HG03095 (cell line): ENCODE measurements at regions not wholly inside any gene's neighbourhood (a gene's known extent, or its start where the extent isn't known, plus 50 kb on each side); places are given as distances from the start of the nearest gene placed in this dataset.

ENCODE experiments used
- ATAC-seq: cut with Tn5 transposase; IDR thresholded peaks from one replicate; pipeline ENCODE4 v1.9.1; 2021; ENCODE audit warnings: moderate library complexity; ENCODE audit not compliant: unreplicated experiment

DNA sequence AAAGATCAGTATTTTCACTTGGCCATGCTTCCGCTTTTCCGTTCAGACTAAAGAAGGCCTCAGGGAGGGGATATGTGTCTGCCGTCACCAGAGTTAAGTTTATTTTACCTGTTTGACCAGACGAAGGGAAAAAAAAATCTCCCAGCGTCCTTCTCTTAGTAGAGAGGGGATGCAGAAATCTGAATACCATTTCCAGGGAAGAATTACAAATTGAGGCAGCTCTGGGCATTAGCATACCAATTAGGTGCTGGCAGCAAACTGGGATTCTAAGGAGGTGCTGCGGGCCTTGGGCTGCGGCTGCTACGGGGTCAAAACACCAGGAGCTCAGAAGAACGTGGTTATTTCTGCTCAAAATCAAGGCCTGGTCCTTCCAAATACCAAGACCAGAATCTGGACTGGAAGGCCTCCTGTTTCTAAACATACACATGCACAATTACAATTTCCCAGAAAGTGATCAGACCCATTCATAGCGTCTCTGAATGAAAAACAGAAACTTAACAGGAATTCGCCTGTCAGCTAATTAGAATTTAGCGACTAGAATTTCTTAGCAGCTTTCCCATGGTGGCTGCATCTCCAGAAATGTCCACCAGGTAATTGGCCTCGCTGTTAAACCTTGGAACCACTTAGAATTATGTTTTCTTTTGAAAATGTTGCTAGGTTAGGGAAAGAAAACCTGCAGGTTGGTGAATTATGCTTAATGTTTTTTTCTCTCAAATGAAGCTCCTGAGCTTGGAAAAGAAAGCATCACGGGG, 617.0 kb downstream of the VRK1 start:
- no peak for ATAC-seq

DNA sequence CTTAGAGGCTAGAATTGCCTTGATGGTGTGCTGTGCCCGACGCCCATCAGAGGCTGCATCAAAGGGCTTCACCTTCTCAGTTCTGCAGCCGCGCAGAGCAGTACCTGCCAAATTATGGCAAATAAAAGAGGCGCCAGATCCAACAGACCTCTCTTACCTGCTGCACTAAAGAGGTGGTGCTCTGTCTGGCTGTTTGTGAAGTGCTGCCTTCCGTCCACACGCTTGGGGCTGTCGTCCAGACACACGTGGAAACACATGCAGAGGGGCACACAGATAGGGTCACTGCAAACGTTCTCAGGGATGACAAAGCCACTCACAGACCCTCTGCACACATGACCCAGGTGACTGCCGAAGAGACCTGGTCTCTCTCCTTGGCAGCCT, 617.5 kb downstream of the VRK1 start:
- no peak for ATAC-seq

DNA sequence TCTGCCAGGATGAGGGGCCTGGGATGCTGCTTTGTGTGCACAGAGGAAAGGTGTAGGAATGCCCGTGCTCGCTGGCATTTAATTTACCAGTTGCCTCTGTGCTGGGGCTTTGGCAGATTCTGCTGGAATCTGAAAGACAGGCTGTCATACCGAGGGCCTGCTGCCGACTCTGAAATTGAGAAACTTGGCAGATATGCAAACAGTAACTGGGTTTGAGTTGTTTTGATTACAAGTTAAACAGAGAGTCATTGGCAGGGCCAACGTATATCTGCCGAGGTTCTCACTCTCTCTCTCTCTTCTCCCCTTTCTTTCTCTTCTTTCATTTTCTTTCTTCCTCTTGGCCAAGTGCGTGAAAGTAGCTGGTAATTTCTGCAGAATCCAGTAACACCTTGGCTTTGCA, 618.7 kb downstream of the VRK1 start:
- no peak for ATAC-seq

GRCh38 chr14:97416550-97416949, 619.4 kb downstream of the VRK1 start:
- ATAC-seq = no peak

GRCh38 chr14:97417331-97417730, 620.1 kb downstream of the VRK1 start:
- ATAC-seq = no peak

DNA sequence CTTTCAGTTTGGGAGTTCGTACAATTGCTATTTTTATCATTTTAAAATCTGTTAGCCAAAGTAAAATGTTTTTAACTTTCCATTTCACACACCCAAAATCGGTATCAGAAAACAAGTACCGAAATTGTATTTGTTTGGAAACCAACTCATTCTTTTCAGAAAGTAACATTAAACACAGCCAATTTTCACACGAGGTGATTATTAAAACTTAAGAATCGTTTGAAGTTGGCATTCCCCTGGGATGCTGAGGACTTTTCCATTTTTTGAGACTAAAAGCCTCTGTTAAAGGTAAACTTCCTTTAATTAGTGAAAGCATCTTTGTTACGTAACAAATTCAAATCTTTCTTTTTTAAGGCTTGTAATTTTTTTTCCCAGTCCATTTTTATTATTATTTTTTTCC, 623.0 kb downstream of the VRK1 start:
- ATAC-seq = no peak

DNA sequence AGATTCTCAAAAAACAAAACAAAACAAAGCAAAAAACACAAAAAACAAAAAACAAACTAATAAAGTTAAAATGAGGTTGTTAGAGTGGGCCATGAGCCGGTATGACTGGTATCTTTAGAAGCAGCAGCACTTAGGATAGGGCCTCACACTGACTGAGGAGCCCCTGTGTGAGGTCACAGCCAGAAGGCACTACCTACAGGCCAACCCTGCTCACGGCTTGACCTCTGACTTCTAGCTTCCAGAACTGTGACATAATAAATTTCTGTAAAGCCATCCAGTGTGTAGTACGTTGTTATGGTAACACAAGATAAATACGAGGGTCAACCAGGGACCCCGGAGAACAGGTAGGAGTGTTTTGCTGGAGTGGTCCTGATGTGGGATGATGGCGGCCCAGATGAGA, 629.6 kb downstream of the VRK1 start:
- ATAC-seq = no peak

DNA sequence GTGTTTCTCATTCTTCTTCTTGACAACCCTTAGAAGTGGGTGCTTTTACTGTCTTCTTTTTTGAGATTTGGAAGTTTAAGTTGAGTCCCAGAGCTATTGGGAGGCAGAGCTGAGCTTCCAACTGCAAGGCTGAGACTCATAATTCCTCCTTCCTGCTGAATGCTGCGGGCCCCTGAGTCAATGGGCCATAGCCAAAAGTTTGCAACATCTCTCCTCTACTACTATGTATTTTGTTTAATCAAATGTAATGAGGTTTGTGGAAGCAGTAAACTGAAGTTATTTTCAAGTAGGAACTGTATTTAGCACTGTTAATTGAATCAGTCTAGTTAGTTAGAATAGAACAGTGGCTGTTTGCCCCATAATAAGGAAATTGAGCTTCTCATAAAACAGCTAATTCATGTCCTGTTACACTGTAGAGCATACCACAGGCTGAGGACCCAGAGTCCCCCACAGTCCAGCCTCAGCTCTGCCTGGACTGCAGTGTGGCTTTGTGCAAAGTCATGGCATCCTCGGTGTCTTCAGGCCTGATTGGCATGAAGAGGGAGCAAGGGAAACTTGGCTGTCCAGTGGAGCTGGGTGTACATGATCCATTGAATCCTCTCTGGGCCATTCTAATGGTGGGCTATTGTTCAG, 631.7 kb downstream of the VRK1 start:
- no peak for ATAC-seq

GRCh38 chr14:97432586-97432985, 635.4 kb downstream of the VRK1 start:
- no peak for ATAC-seq

DNA sequence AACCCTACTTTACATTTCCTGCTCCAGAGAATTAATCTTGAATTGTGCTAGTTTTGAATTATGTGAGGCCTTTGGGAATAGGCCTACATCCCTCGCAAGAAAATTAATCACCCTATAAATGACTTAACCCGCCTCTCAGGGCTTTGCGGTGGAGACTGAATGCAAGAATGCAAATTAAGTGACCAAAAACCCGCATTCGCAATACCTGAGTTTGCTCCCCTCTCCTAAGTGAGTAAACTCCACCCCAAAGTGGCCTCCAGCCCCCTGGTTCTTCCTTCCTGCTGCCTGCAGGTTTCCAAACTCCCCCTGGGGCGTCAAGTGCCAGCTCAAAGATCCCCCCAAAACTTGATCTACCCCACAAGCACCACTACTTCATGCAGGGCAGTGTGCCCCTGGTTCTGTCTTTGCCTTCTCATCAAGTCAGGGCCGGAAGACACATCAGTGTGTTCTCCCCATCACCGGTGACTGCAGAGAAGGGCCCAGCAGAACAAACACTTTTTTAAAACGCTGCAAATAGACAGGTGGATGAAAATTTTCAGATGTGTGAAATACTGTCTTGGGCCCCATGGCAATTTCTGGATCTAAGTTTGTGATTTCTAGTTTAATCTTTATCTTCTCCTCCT, 644.7 kb downstream of the VRK1 start:
- ATAC-seq = no peak

- ATAC-seq = no peak
Observed at GRCh38 chr14:97442363-97442762, 645.2 kb downstream of the VRK1 start.

DNA sequence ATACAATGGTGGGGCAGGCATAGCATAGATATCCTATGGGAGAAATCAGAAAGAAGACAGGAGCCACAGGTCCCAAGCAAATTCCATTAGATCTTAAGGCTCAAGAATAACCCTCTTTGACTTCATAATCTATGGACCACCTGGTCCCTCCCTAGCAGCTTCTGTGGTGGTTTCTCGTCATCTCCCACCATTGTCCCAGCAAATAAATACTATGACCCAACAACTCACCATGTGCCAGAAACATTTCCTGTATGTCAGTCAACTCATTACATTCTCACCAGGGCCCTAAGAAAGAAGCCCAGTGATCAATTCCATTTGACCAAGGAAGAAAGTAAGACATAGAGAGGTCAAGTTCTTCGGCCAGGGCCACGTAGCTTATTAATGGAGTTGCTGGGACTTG, 646.2 kb downstream of the VRK1 start:
- no peak for ATAC-seq

DNA sequence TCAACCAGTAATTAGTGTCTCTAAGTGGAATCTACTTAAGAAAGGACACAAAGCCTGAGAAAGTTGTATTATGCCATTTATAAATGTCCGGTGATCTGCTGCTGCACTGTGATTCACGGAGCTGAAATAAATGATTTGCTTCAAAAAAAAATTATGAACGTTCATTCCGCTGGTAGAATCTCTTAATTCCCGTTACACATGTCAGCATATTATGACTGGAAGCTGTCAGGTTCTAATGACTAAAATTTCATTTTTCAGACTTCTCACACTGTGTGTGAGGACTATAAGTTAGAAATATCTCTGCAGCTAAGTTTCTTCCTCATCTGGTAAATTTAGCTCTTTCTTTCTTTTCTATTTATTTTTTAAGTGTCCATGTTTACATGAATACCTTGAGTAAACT, 647.1 kb downstream of the VRK1 start:
- ATAC-seq = no peak

DNA sequence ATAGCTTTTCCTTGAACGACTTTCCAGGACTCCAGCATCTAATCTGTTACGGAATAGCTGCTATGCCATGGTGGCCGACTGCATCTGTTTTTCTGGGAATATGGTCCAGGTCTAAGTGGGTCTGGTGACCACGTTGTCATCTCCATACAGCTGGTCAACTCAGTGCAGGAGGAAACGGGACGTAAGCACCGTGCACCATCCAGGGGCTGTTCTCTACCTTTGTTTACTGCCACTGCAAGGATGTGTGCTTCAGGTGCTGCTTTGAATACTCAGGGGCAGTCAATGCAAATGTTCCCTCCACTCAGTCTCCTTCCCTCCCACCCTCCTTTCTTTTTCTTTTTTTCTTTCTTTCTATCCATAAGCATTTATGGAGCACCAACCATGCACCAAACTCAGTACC, 648.2 kb downstream of the VRK1 start:
- no peak for ATAC-seq

DNA sequence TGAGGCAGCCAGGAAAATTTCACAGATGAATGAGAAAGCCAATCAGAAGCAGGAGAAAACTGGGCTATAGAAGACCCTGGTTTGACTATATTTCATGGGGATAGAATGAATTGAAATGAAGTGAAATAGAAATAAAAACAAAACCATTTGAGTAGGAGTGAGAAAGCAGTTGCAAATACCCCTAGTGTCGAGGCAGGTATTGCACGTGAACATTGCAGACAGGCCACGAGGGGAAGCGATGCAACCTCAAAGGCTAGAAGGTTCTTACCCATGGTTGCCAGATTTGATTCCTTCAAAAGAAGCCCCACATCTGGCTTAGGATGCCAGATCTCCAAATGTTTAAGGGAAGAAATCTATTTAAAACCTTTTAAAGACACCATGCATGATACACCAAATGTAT, 648.9 kb downstream of the VRK1 start:
- no peak for ATAC-seq

DNA sequence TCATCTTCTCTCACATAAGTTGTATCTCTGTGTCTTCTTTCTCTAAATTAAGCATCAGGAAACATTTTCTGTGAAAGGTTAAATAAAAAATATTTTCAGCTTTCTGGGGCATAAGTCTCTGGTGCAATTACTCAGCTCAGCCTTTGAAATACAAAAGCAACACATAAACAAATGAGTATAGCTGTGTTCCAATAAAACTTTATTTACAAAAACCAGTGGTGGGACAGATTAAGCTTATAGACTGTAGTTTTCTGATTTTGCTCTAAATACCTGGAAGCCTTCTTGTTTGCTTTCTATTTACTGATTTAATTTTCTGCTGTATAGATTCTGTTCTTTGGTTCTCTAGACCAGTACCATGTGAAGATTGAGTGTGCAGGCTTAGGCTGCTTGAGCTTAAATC, 655.1 kb downstream of the VRK1 start:
- no peak for ATAC-seq

GRCh38 chr14:97453991-97454390, 656.8 kb downstream of the VRK1 start:
- ATAC-seq = no peak

DNA sequence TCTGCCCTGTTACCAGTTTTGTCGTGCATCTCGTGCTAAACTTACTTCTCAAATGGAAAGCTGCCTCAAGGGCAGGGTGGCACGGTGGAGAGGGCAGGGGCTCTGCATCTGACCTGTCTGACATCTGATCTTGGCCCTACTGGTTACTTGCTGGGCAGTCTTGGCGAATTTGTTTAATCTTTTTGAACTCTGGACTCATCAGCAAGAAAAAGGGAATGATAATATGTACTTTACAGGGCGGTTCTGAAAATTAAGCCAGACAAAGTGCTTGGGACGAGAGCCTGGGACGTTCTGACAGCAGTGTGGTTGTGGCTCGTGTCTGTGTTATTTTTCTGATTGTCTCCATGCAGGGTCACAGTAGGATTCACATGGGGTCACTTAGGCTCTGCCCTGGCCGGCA, 659.3 kb downstream of the VRK1 start:
- ATAC-seq = no peak

DNA sequence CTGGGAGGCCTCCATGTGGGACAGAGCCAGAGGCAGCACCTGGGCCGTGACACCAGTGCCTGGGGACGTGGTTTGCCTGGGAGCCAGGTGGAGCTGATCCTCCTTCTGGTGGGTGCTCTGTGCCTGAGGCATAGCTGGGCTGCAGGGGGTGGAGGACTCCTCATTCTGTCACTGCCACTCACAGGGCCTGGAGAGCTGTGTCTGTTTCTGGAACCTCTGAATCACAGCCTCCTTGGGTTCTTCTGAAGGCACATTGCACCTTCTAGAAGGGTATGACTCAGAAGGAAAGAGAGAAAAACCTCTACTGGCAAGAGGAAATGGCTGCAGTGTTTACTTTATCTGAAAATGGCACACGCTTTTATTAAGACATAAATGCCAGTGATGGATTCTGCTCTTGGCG, 659.8 kb downstream of the VRK1 start:
- no peak for ATAC-seq

DNA sequence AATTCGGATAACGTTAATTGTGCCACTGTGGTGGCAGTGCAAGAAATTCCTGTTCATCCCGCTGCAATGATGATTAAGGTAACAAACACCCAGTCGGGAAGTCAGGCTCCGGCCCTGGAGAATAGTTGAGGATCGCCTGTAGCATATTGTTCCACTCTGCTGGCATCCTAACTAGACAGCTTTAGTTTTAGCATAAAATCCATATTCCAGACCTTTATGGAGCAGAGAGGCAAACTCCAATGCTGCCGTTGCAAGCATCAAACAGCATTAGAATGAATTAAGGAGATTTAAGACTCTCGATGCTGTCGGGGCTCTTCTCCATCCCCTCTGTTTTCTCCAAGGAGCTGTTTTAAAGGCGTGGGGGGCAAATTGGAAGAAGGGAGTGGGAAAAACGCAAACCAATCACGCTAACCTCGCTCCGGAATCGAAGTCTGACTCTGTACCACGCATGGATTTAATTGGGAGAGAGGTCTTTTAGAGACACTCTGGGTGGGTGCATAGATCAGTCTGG, 660.4 kb downstream of the VRK1 start:
- no peak for ATAC-seq

- ATAC-seq = no peak
Observed at GRCh38 chr14:97458255-97458654, 661.1 kb downstream of the VRK1 start.
